GM23338 (cell line): ENCODE measurements at regions not wholly inside any gene's neighbourhood (a gene's known extent, or its start where the extent isn't known, plus 50 kb on each side); places are given as distances from the start of the nearest gene placed in this dataset.

Experiments
- ATAC-seq: fragments of 200-7000 bp; cut with Tn5 transposase; 3 replicates; pipeline ENCODE4 v1.9.1; 2020
- DNase-seq: peaks from one replicate; pipeline ENCODE4 v3.0.0-alpha.2; 2015; ENCODE audit warnings: low spot score
- H2AFZ ChIP-seq: fragments of 200-600 bp; sonication (generic); 2 replicates; pipeline ENCODE4 v1.8.0; 2016; ENCODE audit warnings: antibody characterized with exemption, mild to moderate bottlenecking, moderate library complexity
- H3F3A ChIP-seq: fragments of 200-600 bp; sonication (generic); replicated peaks from 2 replicates; pipeline ENCODE4 v1.8.0; 2017; ENCODE audit warnings: antibody characterized with exemption, mixed run types, low read depth
- H3K27ac ChIP-seq: fragments of 200-600 bp; sonication (generic); 2 replicates; pipeline ENCODE4 v1.6.1; 2016; ENCODE audit warnings: low read depth
- H3K27me3 ChIP-seq: fragments of 200-600 bp; sonication (generic); 2 replicates; pipeline ENCODE4 v1.8.0; 2016; ENCODE audit warnings: mild to moderate bottlenecking, mixed run types, moderate library complexity; ENCODE audit not compliant: insufficient read depth
- H3K36me3 ChIP-seq: fragments of 200-600 bp; sonication (generic); 2 replicates; pipeline ENCODE4 v1.8.0; 2016; ENCODE audit warnings: mild to moderate bottlenecking; ENCODE audit not compliant: insufficient read depth
- H3K4me1 ChIP-seq: fragments of 200-600 bp; sonication (generic); 2 replicates; pipeline ENCODE4 v1.8.0; 2016; ENCODE audit warnings: mild to moderate bottlenecking, moderate library complexity; ENCODE audit not compliant: insufficient read depth
- H3K4me2 ChIP-seq: fragments of 200-600 bp; sonication (generic); 2 replicates; pipeline ENCODE4 v1.7.1; 2017; ENCODE audit warnings: mixed run types
- H3K4me3 ChIP-seq: fragments of 200-600 bp; sonication (generic); 2 replicates; pipeline ENCODE4 v1.6.1; 2016; ENCODE audit warnings: mixed run types
- H3K79me2 ChIP-seq: fragments of 200-600 bp; sonication (generic); replicated peaks from 2 replicates; pipeline ENCODE4 v1.8.0; 2017; ENCODE audit warnings: mild to moderate bottlenecking; ENCODE audit not compliant: insufficient read depth
- H3K9me2 ChIP-seq: fragments of 200-600 bp; sonication (generic); 2 replicates; pipeline ENCODE4 v1.8.0; 2017; ENCODE audit not compliant: insufficient read depth
- H4K20me1 ChIP-seq: fragments of 200-600 bp; sonication (generic); replicated peaks from 2 replicates; pipeline ENCODE4 v1.8.0; 2017; ENCODE audit warnings: mild to moderate bottlenecking; ENCODE audit not compliant: insufficient read depth
- H3K27ac Mint-ChIP-seq: 2 replicates; pipeline ENCODE4 v1.8.0; 2020; ENCODE audit warnings: inconsistent platforms, mild to moderate bottlenecking, moderate library complexity, mixed read lengths
- H3K27me3 Mint-ChIP-seq: 3 replicates; pipeline ENCODE4 v1.8.0; 2022; ENCODE audit warnings: low read depth, mild to moderate bottlenecking, moderate library complexity, mixed read lengths, inconsistent platforms; ENCODE audit not compliant: insufficient read depth, poor library complexity
- H3K36me3 Mint-ChIP-seq: 3 replicates; pipeline ENCODE4 v1.8.0; 2021; ENCODE audit warnings: low read depth, mild to moderate bottlenecking, inconsistent platforms, moderate library complexity, mixed read lengths
- H3K4me1 Mint-ChIP-seq: 3 replicates; pipeline ENCODE4 v1.8.0; 2020; ENCODE audit warnings: mild to moderate bottlenecking, inconsistent platforms, mixed read lengths
- H3K4me3 Mint-ChIP-seq: 3 replicates; pipeline ENCODE4 v1.8.0; 2021; ENCODE audit warnings: moderate library complexity, mild to moderate bottlenecking, inconsistent platforms, mixed read lengths
- H3K9me3 Mint-ChIP-seq: 3 replicates; pipeline ENCODE4 v1.8.0; 2020; ENCODE audit warnings: moderate library complexity, mild to moderate bottlenecking, inconsistent platforms, mixed read lengths
- CREB1 ChIP-seq: fragments of 250-450 bp; sonication (Bioruptor Pico); IDR thresholded peaks from 2 replicates; pipeline ENCODE4 v1.5.0; 2020; ENCODE audit warnings: low read depth, mild to moderate bottlenecking, moderate library complexity
- CTCF ChIP-seq, 2 experiments: fragments of 200-600 bp in 1 of 2; sonication (generic) in 1 of 2; conservative IDR thresholded peaks; 2 replicates each; pipeline versions ENCODE4 v1.5.1 to v1.6.1; 2016 to 2017; ENCODE audit warnings: antibody characterized with exemption in 2 of 2, low read depth in 2 of 2, mild to moderate bottlenecking in 2 of 2, moderate library complexity in 1 of 2
- ETS1 ChIP-seq: IDR thresholded peaks from 2 replicates; pipeline ENCODE4 v1.6.1; 2016; ENCODE audit warnings: antibody characterized with exemption
- EZH2 ChIP-seq: fragments of 200-600 bp; sonication (generic); IDR thresholded peaks from one replicate; pipeline ENCODE4 v1.8.0; 2017; ENCODE audit warnings: antibody characterized with exemption, mild to moderate bottlenecking, low read depth; ENCODE audit not compliant: unreplicated experiment
- EZH2phosphoT487 ChIP-seq: fragments of 200-600 bp; sonication (generic); IDR thresholded peaks from one replicate; pipeline ENCODE4 v1.8.1; 2018; ENCODE audit warnings: antibody characterized with exemption; ENCODE audit not compliant: unreplicated experiment
- JUNB ChIP-seq: IDR thresholded peaks from one replicate; pipeline ENCODE4 v1.6.1; 2016; ENCODE audit warnings: antibody characterized with exemption; ENCODE audit not compliant: unreplicated experiment
- NANOG ChIP-seq: IDR thresholded peaks from 2 replicates; pipeline ENCODE4 v1.6.1; 2016; ENCODE audit warnings: antibody characterized with exemption, borderline replicate concordance
- POLR2AphosphoS5 ChIP-seq: IDR thresholded peaks from 2 replicates; pipeline ENCODE4 v1.6.1; 2016; ENCODE audit warnings: antibody characterized with exemption, low read depth
- REST ChIP-seq: IDR thresholded peaks from one replicate; pipeline ENCODE4 v1.6.1; 2018; ENCODE audit warnings: antibody characterized with exemption; ENCODE audit not compliant: unreplicated experiment
- STAT1 ChIP-seq: IDR thresholded peaks from one replicate; pipeline ENCODE4 v1.6.1; 2016; ENCODE audit warnings: antibody characterized with exemption; ENCODE audit not compliant: unreplicated experiment
- ZNF114 ChIP-seq: fragments of 250-450 bp; sonication (Bioruptor Pico); IDR thresholded peaks from 2 replicates; pipeline ENCODE4 v1.5.0; 2020; ENCODE audit warnings: mild to moderate bottlenecking, moderate library complexity
- ZNF331 ChIP-seq: fragments of 250-450 bp; sonication (Bioruptor Pico); IDR thresholded peaks from 2 replicates; pipeline ENCODE4 v1.5.0; 2020; ENCODE audit warnings: low read depth, mild to moderate bottlenecking, moderate library complexity
- ZNF462 ChIP-seq: fragments of 250-450 bp; sonication (Bioruptor Pico); IDR thresholded peaks from 2 replicates; pipeline ENCODE4 v1.5.0; 2020; ENCODE audit warnings: mild to moderate bottlenecking, moderate library complexity

GRCh38 chrX:18065956-18066355 is 154.7 kb downstream of the BEND2 start (continued):
- TF ChIP-seq STAT1 = no peak
- TF ChIP-seq CREB1 (CRISPR knock-in tag) = no peak
- no peak for TF ChIP-seq CTCF (conservative IDR thresholded peaks at IDR 0.05; ENCODE audit: low read depth in 2 of 2)
- TF ChIP-seq NANOG = no peak
- no peak for TF ChIP-seq POLR2AphosphoS5
- TF ChIP-seq EZH2 = no peak
- no peak for TF ChIP-seq ETS1
- no peak for TF ChIP-seq ZNF331 (CRISPR knock-in tag)
- TF ChIP-seq JUNB = no peak
- no peak for TF ChIP-seq ZNF114 (CRISPR knock-in tag)
- no peak for TF ChIP-seq EZH2phosphoT487

GRCh38 chrX:18051690-18052089 is 169.0 kb downstream of the BEND2 start:
- H3K27ac ChIP-seq = no peak overlapping the region
- no peak for TF ChIP-seq EZH2
- TF ChIP-seq ZNF331 (CRISPR knock-in tag) = no peak
- TF ChIP-seq JUNB = no peak
- TF ChIP-seq REST = no peak
- no peak for TF ChIP-seq ZNF462 (CRISPR knock-in tag)
- TF ChIP-seq ZNF114 (CRISPR knock-in tag) = no peak

More at GRCh38 chrX:18051690-18052089, 169.0 kb downstream of the BEND2 start:
- ATAC-seq (no peak), DNase-seq (no peak)
- Histone ChIP-seq H3K9me2 (no peaks in the 10 kb centered on the region), H3K4me1 (no peaks in the 10 kb centered on the region), H2AFZ (no peak overlapping the region), H3K27me3 (no peaks in the 10 kb centered on the region), H3K4me3 (no peak overlapping the region), H3K4me2 (no peak overlapping the region), H3F3A (no peaks in the 10 kb centered on the region), H4K20me1 (no peaks in the 10 kb centered on the region), H3K36me3 (no peaks in the 10 kb centered on the region), H3K79me2 (no peaks in the 10 kb centered on the region)
- Mint-ChIP-seq H3K36me3 (peaks cover 6% of the 10 kb centered on the region; the same call in 1 of the 3 replicates), H3K4me1 (peaks cover 6% of the 10 kb centered on the region; the same call in 2 of the 3 replicates), H3K9me3 (0 out of 3 replicates have a peak, but pooled peaks cover 3% of the 10 kb centered on the region), H3K27ac (no peak overlapping the region), H3K27me3 (no peaks in the 10 kb centered on the region), H3K4me3 (no peak overlapping the region)
